Tibial nerve (tissue), 3 donors: ENCODE measurements at regions not wholly inside any gene's neighbourhood (a gene's known extent, or its start where the extent isn't known, plus 50 kb on each side); places are given as distances from the start of the nearest gene placed in this dataset.

ENCODE experiments used
- POLR2A ChIP-seq, 2 donors: fragments of 450-650 bp; IDR thresholded peaks; one replicate each; pipeline ENCODE4 v1.6.1; 2017; ENCODE audit warnings: antibody characterized with exemption in 2 of 2, mild to moderate bottlenecking in 2 of 2, moderate library complexity in 2 of 2
- TF ChIP-seq, protein P1 (sequence below), 5 experiments: fragments of 200-600 bp in 3 of 5; fragments of 450-650 bp in 2 of 5; sonication (generic) in 3 of 5; IDR thresholded peaks; one replicate each; pipeline ENCODE4 v1.5.1; 2016 to 2019; ENCODE audit warnings: antibody characterized with exemption in 5 of 5, mild to moderate bottlenecking in 3 of 5, moderate library complexity in 2 of 5

DNA sequence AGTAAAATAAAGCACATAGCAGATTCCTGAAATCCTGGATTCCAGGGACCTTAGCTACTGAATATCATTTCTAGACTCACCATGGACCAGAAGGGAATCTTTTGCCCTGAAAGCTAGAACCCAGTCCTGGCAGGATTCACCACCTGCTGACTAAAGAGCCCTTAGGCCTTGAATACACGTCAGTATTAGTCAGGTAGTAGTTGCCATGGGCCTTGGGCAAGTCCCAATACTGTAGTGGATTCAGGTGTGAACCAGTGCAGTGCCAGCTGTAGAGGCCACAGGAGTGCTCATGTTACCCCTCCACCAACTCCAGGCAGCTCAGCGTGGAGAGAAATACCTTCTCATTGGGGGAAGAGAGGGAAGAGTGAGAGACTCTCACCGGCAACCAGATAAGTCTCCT, 64.1 kb upstream of the UBQLN2 start:
- TF ChIP-seq, protein P1, sequence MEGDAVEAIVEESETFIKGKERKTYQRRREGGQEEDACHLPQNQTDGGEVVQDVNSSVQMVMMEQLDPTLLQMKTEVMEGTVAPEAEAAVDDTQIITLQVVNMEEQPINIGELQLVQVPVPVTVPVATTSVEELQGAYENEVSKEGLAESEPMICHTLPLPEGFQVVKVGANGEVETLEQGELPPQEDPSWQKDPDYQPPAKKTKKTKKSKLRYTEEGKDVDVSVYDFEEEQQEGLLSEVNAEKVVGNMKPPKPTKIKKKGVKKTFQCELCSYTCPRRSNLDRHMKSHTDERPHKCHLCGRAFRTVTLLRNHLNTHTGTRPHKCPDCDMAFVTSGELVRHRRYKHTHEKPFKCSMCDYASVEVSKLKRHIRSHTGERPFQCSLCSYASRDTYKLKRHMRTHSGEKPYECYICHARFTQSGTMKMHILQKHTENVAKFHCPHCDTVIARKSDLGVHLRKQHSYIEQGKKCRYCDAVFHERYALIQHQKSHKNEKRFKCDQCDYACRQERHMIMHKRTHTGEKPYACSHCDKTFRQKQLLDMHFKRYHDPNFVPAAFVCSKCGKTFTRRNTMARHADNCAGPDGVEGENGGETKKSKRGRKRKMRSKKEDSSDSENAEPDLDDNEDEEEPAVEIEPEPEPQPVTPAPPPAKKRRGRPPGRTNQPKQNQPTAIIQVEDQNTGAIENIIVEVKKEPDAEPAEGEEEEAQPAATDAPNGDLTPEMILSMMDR (IDR thresholded peaks at IDR 0.05), result no peak
- no peak for TF ChIP-seq POLR2A (IDR thresholded peaks at IDR 0.05)
